SK-N-SH treated with all-trans-retinoic acid at 6 μM for 48 hours (cell line): ENCODE measurements at regions not wholly inside any gene's neighbourhood (a gene's known extent, or its start where the extent isn't known, plus 50 kb on each side); places are given as distances from the start of the nearest gene placed in this dataset.

ENCODE experiments used
- ARNTL ChIP-seq: fragments of 450-650 bp; formaldehyde crosslinking; IDR thresholded peaks from 2 replicates; pipeline ENCODE4 v1.5.0; 2020; ENCODE audit warnings: low read depth, mild to moderate bottlenecking, moderate library complexity, borderline replicate concordance
- ESRRG ChIP-seq: fragments of 250-450 bp; sonication (Bioruptor Pico); IDR thresholded peaks from 2 replicates; pipeline ENCODE4 v1.6.1; 2021; ENCODE audit warnings: mild to moderate bottlenecking
- ISL1 ChIP-seq: fragments of 250-450 bp; sonication (Bioruptor Pico); IDR thresholded peaks from 2 replicates; pipeline ENCODE4 v2.1.2; 2022; ENCODE audit warnings: mild to moderate bottlenecking, moderate library complexity
- RARB ChIP-seq: fragments of 250-450 bp; sonication (Bioruptor Pico); IDR thresholded peaks from 2 replicates; pipeline ENCODE4 v1.8.0; 2021; ENCODE audit warnings: mild to moderate bottlenecking, moderate library complexity
- ZFP3 ChIP-seq: fragments of 250-450 bp; sonication (Bioruptor Pico); IDR thresholded peaks from 2 replicates; pipeline ENCODE4 v1.5.0; 2020; ENCODE audit warnings: mild to moderate bottlenecking, moderate library complexity
- ZFP30 ChIP-seq: fragments of 450-650 bp; formaldehyde crosslinking; IDR thresholded peaks from 2 replicates; pipeline ENCODE4 v1.5.0; 2022; ENCODE audit warnings: mild to moderate bottlenecking, moderate library complexity
- ZNF565 ChIP-seq: fragments of 450-650 bp; formaldehyde crosslinking; conservative IDR thresholded peaks from 2 replicates; pipeline ENCODE4 v1.5.0; 2020; ENCODE audit warnings: low read depth, mild to moderate bottlenecking, moderate library complexity
- ZNF70 ChIP-seq: fragments of 450-650 bp; formaldehyde crosslinking; IDR thresholded peaks from 2 replicates; pipeline ENCODE4 v1.5.0; 2020; ENCODE audit warnings: mild to moderate bottlenecking, moderate library complexity
- ZNF8 ChIP-seq: fragments of 450-650 bp; formaldehyde crosslinking; IDR thresholded peaks from 2 replicates; pipeline ENCODE4 v1.5.0; 2020; ENCODE audit warnings: mild to moderate bottlenecking, moderate library complexity
- TF ChIP-seq, protein P1 (sequence below): fragments of 250-450 bp; sonication (Bioruptor Pico); IDR thresholded peaks from 2 replicates; pipeline ENCODE4 v1.8.0; 2020; ENCODE audit warnings: mild to moderate bottlenecking, moderate library complexity, borderline replicate concordance
- TF ChIP-seq, protein P2 (sequence below): fragments of 250-450 bp; sonication (Bioruptor Pico); IDR thresholded peaks from 2 replicates; pipeline ENCODE4 v1.5.1; 2020; ENCODE audit warnings: low read depth, mild to moderate bottlenecking, moderate library complexity
- TF ChIP-seq, protein P3 (sequence below): fragments of 250-450 bp; sonication (Bioruptor Pico); IDR thresholded peaks from 2 replicates; pipeline ENCODE4 v1.5.0; 2020; ENCODE audit warnings: mild to moderate bottlenecking, moderate library complexity

DNA sequence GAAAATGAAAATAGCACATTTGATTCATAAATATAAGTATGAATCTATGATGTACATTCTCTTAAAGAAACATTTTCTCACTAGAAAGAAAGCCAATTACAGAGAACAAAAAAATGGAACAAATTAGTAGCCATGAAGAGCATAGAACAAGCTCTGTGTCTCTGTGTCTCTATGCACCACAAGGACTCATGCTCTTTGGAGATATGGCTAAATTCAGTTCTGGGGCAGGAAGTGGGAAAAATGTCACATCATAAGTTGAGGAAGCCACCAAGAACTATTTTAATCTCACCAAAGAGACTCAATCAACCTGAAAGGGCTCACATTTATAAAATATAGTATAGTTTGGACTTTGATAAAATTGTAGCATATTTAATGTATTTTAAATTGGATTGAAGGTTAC lies 1259.8 kb upstream of the GJE1 start:
- TF ChIP-seq ZNF565 (CRISPR knock-in tag) (no peak), ZNF70 (CRISPR knock-in tag) (no peak), ARNTL (CRISPR knock-in tag) (no peak), ISL1 (CRISPR knock-in tag) (no peak), ESRRG (CRISPR knock-in tag) (no peak), RARB (no peak), ZNF8 (CRISPR knock-in tag) (no peak), ZFP3 (CRISPR knock-in tag) (no peak), ZFP30 (CRISPR knock-in tag) (no peak)
- TF ChIP-seq, protein P1, sequence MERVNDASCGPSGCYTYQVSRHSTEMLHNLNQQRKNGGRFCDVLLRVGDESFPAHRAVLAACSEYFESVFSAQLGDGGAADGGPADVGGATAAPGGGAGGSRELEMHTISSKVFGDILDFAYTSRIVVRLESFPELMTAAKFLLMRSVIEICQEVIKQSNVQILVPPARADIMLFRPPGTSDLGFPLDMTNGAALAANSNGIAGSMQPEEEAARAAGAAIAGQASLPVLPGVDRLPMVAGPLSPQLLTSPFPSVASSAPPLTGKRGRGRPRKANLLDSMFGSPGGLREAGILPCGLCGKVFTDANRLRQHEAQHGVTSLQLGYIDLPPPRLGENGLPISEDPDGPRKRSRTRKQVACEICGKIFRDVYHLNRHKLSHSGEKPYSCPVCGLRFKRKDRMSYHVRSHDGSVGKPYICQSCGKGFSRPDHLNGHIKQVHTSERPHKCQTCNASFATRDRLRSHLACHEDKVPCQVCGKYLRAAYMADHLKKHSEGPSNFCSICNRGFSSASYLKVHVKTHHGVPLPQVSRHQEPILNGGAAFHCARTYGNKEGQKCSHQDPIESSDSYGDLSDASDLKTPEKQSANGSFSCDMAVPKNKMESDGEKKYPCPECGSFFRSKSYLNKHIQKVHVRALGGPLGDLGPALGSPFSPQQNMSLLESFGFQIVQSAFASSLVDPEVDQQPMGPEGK (CRISPR knock-in tag), result no peak
- TF ChIP-seq, protein P2, sequence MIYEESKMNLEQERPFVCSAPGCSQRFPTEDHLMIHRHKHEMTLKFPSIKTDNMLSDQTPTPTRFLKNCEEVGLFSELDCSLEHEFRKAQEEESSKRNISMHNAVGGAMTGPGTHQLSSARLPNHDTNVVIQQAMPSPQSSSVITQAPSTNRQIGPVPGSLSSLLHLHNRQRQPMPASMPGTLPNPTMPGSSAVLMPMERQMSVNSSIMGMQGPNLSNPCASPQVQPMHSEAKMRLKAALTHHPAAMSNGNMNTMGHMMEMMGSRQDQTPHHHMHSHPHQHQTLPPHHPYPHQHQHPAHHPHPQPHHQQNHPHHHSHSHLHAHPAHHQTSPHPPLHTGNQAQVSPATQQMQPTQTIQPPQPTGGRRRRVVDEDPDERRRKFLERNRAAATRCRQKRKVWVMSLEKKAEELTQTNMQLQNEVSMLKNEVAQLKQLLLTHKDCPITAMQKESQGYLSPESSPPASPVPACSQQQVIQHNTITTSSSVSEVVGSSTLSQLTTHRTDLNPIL, result no peak
- TF ChIP-seq, protein P3, sequence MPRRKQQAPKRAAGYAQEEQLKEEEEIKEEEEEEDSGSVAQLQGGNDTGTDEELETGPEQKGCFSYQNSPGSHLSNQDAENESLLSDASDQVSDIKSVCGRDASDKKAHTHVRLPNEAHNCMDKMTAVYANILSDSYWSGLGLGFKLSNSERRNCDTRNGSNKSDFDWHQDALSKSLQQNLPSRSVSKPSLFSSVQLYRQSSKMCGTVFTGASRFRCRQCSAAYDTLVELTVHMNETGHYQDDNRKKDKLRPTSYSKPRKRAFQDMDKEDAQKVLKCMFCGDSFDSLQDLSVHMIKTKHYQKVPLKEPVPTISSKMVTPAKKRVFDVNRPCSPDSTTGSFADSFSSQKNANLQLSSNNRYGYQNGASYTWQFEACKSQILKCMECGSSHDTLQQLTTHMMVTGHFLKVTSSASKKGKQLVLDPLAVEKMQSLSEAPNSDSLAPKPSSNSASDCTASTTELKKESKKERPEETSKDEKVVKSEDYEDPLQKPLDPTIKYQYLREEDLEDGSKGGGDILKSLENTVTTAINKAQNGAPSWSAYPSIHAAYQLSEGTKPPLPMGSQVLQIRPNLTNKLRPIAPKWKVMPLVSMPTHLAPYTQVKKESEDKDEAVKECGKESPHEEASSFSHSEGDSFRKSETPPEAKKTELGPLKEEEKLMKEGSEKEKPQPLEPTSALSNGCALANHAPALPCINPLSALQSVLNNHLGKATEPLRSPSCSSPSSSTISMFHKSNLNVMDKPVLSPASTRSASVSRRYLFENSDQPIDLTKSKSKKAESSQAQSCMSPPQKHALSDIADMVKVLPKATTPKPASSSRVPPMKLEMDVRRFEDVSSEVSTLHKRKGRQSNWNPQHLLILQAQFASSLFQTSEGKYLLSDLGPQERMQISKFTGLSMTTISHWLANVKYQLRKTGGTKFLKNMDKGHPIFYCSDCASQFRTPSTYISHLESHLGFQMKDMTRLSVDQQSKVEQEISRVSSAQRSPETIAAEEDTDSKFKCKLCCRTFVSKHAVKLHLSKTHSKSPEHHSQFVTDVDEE (CRISPR knock-in tag), result no peak
